Endodermal cell (in vitro differentiated cells): ENCODE measurements at regions not wholly inside any gene's neighbourhood (a gene's known extent, or its start where the extent isn't known, plus 50 kb on each side); places are given as distances from the start of the nearest gene placed in this dataset.
A peak's percentile ranks its signal among the peaks of the same experiment; 100 is the strongest.
"Not testable (repeated sequence)": the region's sequence is repeated elsewhere in the genome, so short reads cannot be mapped to it uniquely, and the experiment has no call there.

ENCODE experiments used
- DNase-seq: peaks from one replicate; pipeline ENCODE4 v3.0.0-alpha.2; 2017
- H3K27ac ChIP-seq: 2 replicates; pipeline ENCODE4 v1.5.1; 2013; ENCODE audit warnings: mild to moderate bottlenecking, low read depth, low read length, moderate library complexity
- H3K27me3 ChIP-seq: 2 replicates; pipeline ENCODE4 v1.6.1; 2013; ENCODE audit warnings: mild to moderate bottlenecking, low read length, moderate library complexity; ENCODE audit not compliant: insufficient read depth, control insufficient read depth, poor library complexity, severe bottlenecking
- H3K36me3 ChIP-seq: 2 replicates; pipeline ENCODE4 v1.7.0; 2013; ENCODE audit warnings: mild to moderate bottlenecking, low read length, moderate library complexity; ENCODE audit not compliant: control insufficient read depth, insufficient read depth
- H3K4me1 ChIP-seq: one replicate; pipeline ENCODE4 v1.7.0; 2013; ENCODE audit warnings: low read length; ENCODE audit not compliant: control insufficient read depth, insufficient read depth
- H3K4me3 ChIP-seq: 2 replicates; pipeline ENCODE4 v1.5.1; 2013; ENCODE audit warnings: mild to moderate bottlenecking, low read length, moderate library complexity
- H3K9ac ChIP-seq: 2 replicates; pipeline ENCODE4 v1.6.1; 2013; ENCODE audit warnings: mild to moderate bottlenecking, low read length, moderate library complexity; ENCODE audit not compliant: poor library complexity, severe bottlenecking; ENCODE audit errors: extremely low read depth
- H3K9me3 ChIP-seq: 2 replicates; pipeline ENCODE4 v1.6.1; 2013; ENCODE audit warnings: mild to moderate bottlenecking, low read length, moderate library complexity; ENCODE audit not compliant: control insufficient read depth
- H3K27ac Mint-ChIP-seq: 2 replicates; pipeline ENCODE4 v1.8.0; 2020; ENCODE audit warnings: mixed read lengths
- H3K27me3 Mint-ChIP-seq: 2 replicates; pipeline ENCODE4 v1.8.0; 2021; ENCODE audit warnings: mild to moderate bottlenecking, mixed read lengths; ENCODE audit not compliant: insufficient read depth
- H3K36me3 Mint-ChIP-seq: 2 replicates; pipeline ENCODE4 v1.8.0; 2020; ENCODE audit warnings: low read depth, mixed read lengths
- H3K4me1 Mint-ChIP-seq: 2 replicates; pipeline ENCODE4 v1.8.0; 2020; ENCODE audit warnings: mixed read lengths
- H3K4me3 Mint-ChIP-seq: 2 replicates; pipeline ENCODE4 v1.8.0; 2020; ENCODE audit warnings: mild to moderate bottlenecking, moderate library complexity, mixed read lengths
- H3K9me3 Mint-ChIP-seq: 2 replicates; pipeline ENCODE4 v1.8.0; 2020; ENCODE audit warnings: mild to moderate bottlenecking, mixed read lengths
- WGBS, 2 experiments: methylation state at CpG; one replicate each; pipeline versions ENCODE4 v1.1.5 to v1.1.7; 2013; ENCODE audit warnings: missing lambda C conversion rate in 2 of 2, mixed read lengths in 1 of 2; ENCODE audit not compliant: insufficient coverage in 1 of 2, insufficient read length in 1 of 2; 5-methylcytosine and 5-hydroxymethylcytosine counted together
- TF ChIP-seq, protein P1 (sequence below): fragments of 200-600 bp; sonication (generic); conservative IDR thresholded peaks from 2 replicates; pipeline ENCODE4 v1.5.0; 2021; ENCODE audit warnings: antibody characterized with exemption, mild to moderate bottlenecking

DNA sequence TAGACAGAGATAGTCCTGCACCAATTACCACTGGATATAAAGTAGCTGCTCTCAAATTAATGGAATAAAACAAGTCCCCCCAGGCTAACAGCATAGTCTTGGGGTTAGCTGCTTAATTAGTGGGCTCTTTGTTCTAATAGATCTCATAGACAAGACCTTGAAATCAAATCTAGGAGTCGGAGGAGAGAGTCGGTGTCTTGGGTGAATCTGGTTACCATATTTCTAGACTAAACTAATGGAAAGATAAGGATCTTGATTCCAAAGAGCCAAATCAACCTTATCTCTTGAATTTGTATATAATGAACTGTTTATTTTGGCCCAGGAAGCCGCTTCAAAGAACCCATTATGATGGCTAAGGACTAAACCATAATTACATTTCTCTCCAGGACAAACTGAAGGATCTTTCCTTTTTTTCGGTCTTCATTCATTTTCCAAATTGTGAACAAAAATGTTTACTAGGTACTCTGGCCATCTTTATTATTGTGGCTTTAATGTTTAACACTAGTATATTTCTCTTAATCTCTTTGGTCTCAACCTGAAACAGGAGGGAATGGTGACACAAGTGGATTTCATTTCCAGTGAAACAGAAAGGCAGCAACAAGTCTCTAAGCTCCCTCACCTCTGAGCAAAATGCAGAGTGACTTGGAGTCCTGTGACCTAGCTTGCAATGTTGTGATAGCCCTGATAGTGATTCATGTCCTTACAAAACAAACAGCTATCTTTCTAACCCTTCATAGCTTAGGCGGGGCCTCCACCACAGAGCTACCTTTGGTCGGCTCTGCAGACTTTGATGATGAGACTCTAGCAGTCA, 137.9 kb upstream of the PARD3B start:
- Mint-ChIP-seq H3K4me1 (peaks cover 15% of the 10 kb centered on the region), H3K27ac (no peak overlapping the region), H3K4me3 (no peak overlapping the region), H3K9me3 (peaks cover 19% of the 10 kb centered on the region), H3K36me3 (peaks cover 4% of the 10 kb centered on the region), H3K27me3 (peaks cover 2% of the 10 kb centered on the region)
- H3K9me3 ChIP-seq = peaks cover 14% of the 10 kb centered on the region
- H3K27me3 ChIP-seq = no peaks in the 10 kb centered on the region
- H3K4me1 ChIP-seq = no peaks in the 10 kb centered on the region
- no peak overlapping the region for H3K27ac ChIP-seq
- DNase-seq = no peak
- H3K9ac ChIP-seq = no peak overlapping the region
- 93 to 100% methylated on average over 1 to 6 of the region's 6 CpGs for WGBS, 2 experiments
- TF ChIP-seq, protein P1, sequence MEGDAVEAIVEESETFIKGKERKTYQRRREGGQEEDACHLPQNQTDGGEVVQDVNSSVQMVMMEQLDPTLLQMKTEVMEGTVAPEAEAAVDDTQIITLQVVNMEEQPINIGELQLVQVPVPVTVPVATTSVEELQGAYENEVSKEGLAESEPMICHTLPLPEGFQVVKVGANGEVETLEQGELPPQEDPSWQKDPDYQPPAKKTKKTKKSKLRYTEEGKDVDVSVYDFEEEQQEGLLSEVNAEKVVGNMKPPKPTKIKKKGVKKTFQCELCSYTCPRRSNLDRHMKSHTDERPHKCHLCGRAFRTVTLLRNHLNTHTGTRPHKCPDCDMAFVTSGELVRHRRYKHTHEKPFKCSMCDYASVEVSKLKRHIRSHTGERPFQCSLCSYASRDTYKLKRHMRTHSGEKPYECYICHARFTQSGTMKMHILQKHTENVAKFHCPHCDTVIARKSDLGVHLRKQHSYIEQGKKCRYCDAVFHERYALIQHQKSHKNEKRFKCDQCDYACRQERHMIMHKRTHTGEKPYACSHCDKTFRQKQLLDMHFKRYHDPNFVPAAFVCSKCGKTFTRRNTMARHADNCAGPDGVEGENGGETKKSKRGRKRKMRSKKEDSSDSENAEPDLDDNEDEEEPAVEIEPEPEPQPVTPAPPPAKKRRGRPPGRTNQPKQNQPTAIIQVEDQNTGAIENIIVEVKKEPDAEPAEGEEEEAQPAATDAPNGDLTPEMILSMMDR = no peak
- H3K4me3 ChIP-seq = no peak overlapping the region
- no peaks in the 10 kb centered on the region for H3K36me3 ChIP-seq

DNA sequence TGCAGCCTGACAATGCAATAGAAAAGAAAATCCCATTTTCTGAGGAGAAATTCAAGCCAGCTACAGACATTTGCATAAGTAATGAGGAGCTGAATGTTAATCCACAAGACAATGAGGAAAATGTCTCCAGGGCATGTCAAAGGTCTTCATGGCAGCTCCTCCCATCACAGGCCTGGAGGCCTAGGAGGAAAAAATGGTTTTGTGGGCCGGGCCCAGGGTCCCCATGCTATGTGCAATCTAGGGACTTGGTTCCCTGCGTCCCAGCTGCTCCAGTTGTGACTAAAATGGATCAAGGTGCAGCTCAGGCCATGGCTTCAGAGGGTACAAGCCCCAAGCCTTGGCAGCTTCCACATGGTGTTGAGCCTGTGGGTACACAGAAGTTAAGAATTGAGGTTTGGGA, 132.5 kb upstream of the PARD3B start:
- not testable (repeated sequence) for H3K4me1 ChIP-seq, H3K36me3 ChIP-seq, H3K27me3 Mint-ChIP-seq, H3K4me3 Mint-ChIP-seq, H3K27ac ChIP-seq, H3K4me3 ChIP-seq, H3K4me1 Mint-ChIP-seq, H3K9ac ChIP-seq, H3K27ac Mint-ChIP-seq, DNase-seq, H3K36me3 Mint-ChIP-seq, H3K27me3 ChIP-seq
- peaks cover 42% of the 10 kb centered on the region for H3K9me3 Mint-ChIP-seq
- 92% methylated on average over 2 of the region's 2 CpGs; no CpG with 5 or more reads in 1 of the 2 experiments for WGBS, 2 experiments
- peaks cover 28% of the 10 kb centered on the region for H3K9me3 ChIP-seq

DNA sequence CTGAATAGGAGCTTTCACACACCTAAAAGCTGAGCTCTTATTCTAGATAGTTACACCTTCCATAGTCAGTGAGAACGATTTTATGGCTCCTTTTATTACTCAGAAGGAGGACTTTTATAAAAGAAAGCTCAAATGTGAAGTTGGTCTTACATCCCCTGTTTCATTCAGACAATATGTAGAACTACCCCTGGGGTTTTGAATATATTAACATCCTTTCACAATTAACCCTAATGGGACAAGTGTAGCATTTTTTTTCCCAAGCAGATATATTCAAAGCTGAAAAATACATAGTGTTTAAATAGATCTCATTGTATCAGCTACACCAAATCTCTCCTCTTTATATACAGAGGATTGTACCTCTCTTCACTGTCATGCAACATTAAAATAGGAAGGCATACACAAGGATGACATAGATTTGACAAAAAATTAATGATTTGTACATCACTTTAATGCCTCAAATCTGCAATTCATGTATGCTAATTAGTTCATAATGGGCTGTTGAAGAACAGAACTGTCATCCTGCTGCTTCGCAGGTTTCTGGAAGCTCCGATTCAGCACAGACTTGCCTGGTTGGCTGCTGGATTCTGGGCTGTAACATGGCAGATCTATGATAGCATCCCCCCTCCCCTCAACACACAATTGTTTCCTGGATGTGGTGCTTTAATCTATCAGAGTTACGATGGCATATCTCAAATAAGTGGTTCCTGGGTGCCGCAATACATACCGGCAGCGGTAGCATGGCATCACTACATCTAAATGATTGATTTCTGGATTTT, 129.7 kb upstream of the PARD3B start:
- Histone ChIP-seq H3K9ac (no peak overlapping the region), H3K36me3 (no peaks in the 10 kb centered on the region), H3K27ac (peak overlapping the region; percentile 67), H3K9me3 (peaks cover 28% of the 10 kb centered on the region), H3K27me3 (no peaks in the 10 kb centered on the region), H3K4me1 (no peaks in the 10 kb centered on the region), H3K4me3 (no peak overlapping the region)
- no peak for DNase-seq
- Mint-ChIP-seq H3K27ac (no peak overlapping the region), H3K36me3 (peaks cover 7% of the 10 kb centered on the region), H3K4me1 (no peaks in the 10 kb centered on the region), H3K9me3 (peaks cover 37% of the 10 kb centered on the region), H3K4me3 (no peak overlapping the region), H3K27me3 (peaks cover 2% of the 10 kb centered on the region)
- WGBS, 2 experiments = 90 to 93% methylated on average over 7 of the region's 7 CpGs
- TF ChIP-seq, protein P1 = no peak
